ENCODE measurements at regions not wholly inside any gene's neighbourhood (a gene's known extent, or its start where the extent isn't known, plus 50 kb on each side); places are given as distances from the start of the nearest gene placed in this dataset.

DNA sequence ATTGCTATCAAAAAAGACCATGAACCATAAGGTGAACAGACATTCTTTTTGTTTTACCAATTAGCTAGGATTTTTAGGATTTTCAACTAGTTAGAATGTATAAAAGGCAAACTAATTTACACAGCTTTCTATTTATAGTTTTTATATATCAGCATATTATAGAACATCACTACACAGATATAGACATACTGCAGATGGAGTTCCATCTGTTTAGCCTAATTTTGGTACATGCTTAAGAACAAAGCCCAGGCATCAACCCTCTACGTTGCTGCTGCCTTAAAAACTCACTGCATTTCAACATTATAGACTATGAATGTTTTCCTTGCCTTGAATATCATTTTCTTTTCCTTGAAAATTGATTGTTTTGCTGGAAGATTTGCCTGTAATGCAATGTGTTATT lies 2227.5 kb upstream of the C9orf72 start:
- Histone ChIP-seq H3K36me3 (ENCODE audit: insufficient read depth, low read length) (no peaks in the 10 kb centered on the region), H3K9me2 (ENCODE audit: low read depth, low read length) (no peaks in the 10 kb centered on the region), H3K79me2 (ENCODE audit: insufficient read depth, low read length) (no peaks in the 10 kb centered on the region), H4K20me1 (ENCODE audit: insufficient read depth, low read length) (no peaks in the 10 kb centered on the region), H2AFZ (ENCODE audit: low read length) (no peak overlapping the region), H3K4me3 (ENCODE audit: low read depth, low read length, poor library complexity, severe bottlenecking) (no peak overlapping the region), H3K27ac (ENCODE audit: low read depth, low read length, poor library complexity, severe bottlenecking) (no peak overlapping the region), H3K4me2 (ENCODE audit: low read length) (no peak overlapping the region), H3K9ac (ENCODE audit: low read length) (no peak overlapping the region), H3F3A (ENCODE audit: insufficient read depth, low read length) (no peaks in the 10 kb centered on the region), H3K4me1 (ENCODE audit: insufficient read depth, low read length, severe bottlenecking) (no peaks in the 10 kb centered on the region), H3K27me3 (ENCODE audit: insufficient read depth, low read length) (no peaks in the 10 kb centered on the region), H3K9me3 (ENCODE audit: low read length) (no peaks in the 10 kb centered on the region)
- no peak for TF ChIP-seq EZH2 (IDR thresholded peaks at IDR 0.05; ENCODE audit: borderline replicate concordance, low read length)
- TF ChIP-seq, protein P1, sequence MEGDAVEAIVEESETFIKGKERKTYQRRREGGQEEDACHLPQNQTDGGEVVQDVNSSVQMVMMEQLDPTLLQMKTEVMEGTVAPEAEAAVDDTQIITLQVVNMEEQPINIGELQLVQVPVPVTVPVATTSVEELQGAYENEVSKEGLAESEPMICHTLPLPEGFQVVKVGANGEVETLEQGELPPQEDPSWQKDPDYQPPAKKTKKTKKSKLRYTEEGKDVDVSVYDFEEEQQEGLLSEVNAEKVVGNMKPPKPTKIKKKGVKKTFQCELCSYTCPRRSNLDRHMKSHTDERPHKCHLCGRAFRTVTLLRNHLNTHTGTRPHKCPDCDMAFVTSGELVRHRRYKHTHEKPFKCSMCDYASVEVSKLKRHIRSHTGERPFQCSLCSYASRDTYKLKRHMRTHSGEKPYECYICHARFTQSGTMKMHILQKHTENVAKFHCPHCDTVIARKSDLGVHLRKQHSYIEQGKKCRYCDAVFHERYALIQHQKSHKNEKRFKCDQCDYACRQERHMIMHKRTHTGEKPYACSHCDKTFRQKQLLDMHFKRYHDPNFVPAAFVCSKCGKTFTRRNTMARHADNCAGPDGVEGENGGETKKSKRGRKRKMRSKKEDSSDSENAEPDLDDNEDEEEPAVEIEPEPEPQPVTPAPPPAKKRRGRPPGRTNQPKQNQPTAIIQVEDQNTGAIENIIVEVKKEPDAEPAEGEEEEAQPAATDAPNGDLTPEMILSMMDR (IDR thresholded peaks at IDR 0.05; ENCODE audit: low read length): no peak

DNA sequence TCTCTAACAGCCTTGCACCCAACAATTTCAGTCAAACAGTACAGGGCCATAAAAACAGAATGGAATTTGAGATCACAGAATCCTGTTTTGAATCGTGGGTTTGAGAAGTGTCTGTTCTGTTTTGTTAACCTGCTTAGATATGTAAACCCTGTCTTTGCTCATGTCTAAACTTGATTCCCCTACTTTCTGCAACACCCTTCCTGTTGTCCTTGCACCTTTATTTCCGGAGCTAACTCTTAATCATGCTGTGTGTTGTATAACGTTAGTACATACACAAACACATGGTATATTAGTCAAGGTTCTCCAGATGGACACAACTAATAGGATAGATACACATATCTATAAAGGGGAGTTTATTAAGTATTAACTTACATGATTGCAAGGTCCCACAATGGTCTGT lies 2229.2 kb upstream of the C9orf72 start:
- Histone ChIP-seq H3K4me1 (ENCODE audit: insufficient read depth, low read length, severe bottlenecking) (no peaks in the 10 kb centered on the region), H3K27ac (ENCODE audit: low read depth, low read length, poor library complexity, severe bottlenecking) (no peak overlapping the region), H2AFZ (ENCODE audit: low read length) (no peak overlapping the region), H3F3A (ENCODE audit: insufficient read depth, low read length) (no peaks in the 10 kb centered on the region), H3K9me3 (ENCODE audit: low read length) (no peaks in the 10 kb centered on the region), H4K20me1 (ENCODE audit: insufficient read depth, low read length) (no peaks in the 10 kb centered on the region), H3K79me2 (ENCODE audit: insufficient read depth, low read length) (no peaks in the 10 kb centered on the region), H3K4me2 (ENCODE audit: low read length) (no peak overlapping the region), H3K4me3 (ENCODE audit: low read depth, low read length, poor library complexity, severe bottlenecking) (no peak overlapping the region), H3K27me3 (ENCODE audit: insufficient read depth, low read length) (no peaks in the 10 kb centered on the region), H3K36me3 (ENCODE audit: insufficient read depth, low read length) (no peaks in the 10 kb centered on the region), H3K9ac (ENCODE audit: low read length) (no peak overlapping the region), H3K9me2 (ENCODE audit: low read depth, low read length) (no peaks in the 10 kb centered on the region)
- TF ChIP-seq, protein P1 (IDR thresholded peaks at IDR 0.05; ENCODE audit: low read length): no peak
- no peak for TF ChIP-seq EZH2 (IDR thresholded peaks at IDR 0.05; ENCODE audit: borderline replicate concordance, low read length)

DNA sequence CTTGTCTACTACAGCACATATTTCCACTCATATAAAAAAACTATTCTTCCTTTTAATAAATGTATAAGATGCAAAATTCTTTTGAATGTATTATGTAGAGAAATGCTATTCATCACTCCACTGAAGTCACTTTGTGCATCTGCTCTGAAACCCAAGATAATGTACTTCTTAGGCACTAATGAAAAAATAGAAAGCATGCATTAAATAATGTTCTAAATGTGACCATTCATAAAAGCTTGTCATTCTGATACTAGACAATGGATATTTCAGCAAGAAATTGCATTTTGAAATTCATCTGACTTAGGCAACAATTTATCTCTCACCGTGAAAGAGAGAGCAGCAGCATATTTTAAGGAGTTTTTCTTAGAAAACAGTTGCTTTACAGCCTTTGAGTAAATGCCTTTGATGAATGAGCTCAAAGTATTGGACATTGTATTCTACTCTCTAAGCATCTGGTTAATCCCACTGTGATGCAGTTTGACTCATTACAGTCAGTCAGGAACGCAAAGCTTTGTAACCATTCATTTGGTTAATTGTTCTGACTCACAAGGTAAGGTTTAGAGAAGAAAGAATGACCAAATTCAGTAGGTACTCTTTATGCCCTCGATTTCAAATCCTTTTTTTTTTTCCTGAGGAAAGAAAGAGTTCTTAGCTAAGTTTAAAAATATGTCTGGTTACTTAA lies 2233.8 kb upstream of the C9orf72 start:
- H3K9me3 ChIP-seq (ENCODE audit: low read length): 0 out of 2 replicates have a peak, but pooled peaks cover 5% of the 10 kb centered on the region
- no peaks in the 10 kb centered on the region for H3F3A ChIP-seq (ENCODE audit: insufficient read depth, low read length)
- no peaks in the 10 kb centered on the region for H3K27me3 ChIP-seq (ENCODE audit: insufficient read depth, low read length)
- H2AFZ ChIP-seq (ENCODE audit: low read length): no peak overlapping the region
- no peak overlapping the region for H3K4me2 ChIP-seq (ENCODE audit: low read length)
- H3K4me1 ChIP-seq (ENCODE audit: insufficient read depth, low read length, severe bottlenecking): no peaks in the 10 kb centered on the region
- H3K36me3 ChIP-seq (ENCODE audit: insufficient read depth, low read length): no peaks in the 10 kb centered on the region
- no peak overlapping the region for H3K27ac ChIP-seq (ENCODE audit: low read depth, low read length, poor library complexity, severe bottlenecking)
- H3K79me2 ChIP-seq (ENCODE audit: insufficient read depth, low read length): no peaks in the 10 kb centered on the region
- no peak overlapping the region for H3K4me3 ChIP-seq (ENCODE audit: low read depth, low read length, poor library complexity, severe bottlenecking)
- no peaks in the 10 kb centered on the region for H4K20me1 ChIP-seq (ENCODE audit: insufficient read depth, low read length)
- no peaks in the 10 kb centered on the region for H3K9me2 ChIP-seq (ENCODE audit: low read depth, low read length)
- TF ChIP-seq, protein P1 (IDR thresholded peaks at IDR 0.05; ENCODE audit: low read length): no peak
- TF ChIP-seq EZH2 (IDR thresholded peaks at IDR 0.05; ENCODE audit: borderline replicate concordance, low read length): no peak
- no peak overlapping the region for H3K9ac ChIP-seq (ENCODE audit: low read length)
